ENCODE measurements at regions not wholly inside any gene's neighbourhood (a gene's known extent, or its start where the extent isn't known, plus 50 kb on each side); places are given as distances from the start of the nearest gene placed in this dataset.

DNA sequence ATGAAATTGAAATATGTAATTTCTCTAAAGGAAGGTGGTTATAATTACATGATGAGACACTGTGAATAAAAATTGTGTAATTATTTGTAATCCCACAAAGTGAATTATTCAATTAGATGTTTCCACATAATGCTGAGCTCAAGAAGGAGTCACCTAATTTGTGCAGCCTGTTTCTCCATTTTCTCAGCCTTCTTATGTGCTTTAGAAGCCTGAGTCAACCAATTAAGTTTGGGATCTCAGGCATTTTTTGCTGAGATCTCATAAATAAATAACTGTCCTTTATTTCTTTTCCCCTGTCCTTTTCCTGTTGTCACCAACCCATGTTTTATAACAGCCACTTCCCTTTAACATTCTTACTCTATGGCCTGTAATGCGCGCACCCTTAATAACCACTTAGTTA is 506.5 kb upstream of the SEMA3D start:
- TF ChIP-seq CTCF (IDR thresholded peaks at IDR 0.05) = no peak
- TF ChIP-seq POLR2A (IDR thresholded peaks at IDR 0.05) = no peak
